ENCODE measurements at regions not wholly inside any gene's neighbourhood (a gene's known extent, or its start where the extent isn't known, plus 50 kb on each side); places are given as distances from the start of the nearest gene placed in this dataset.

GRCh38 chr9:79013715-79014610 lies 557.8 kb upstream of the TLE4 start:
- no peak for DNase-seq (ENCODE audit: low read depth)
- no peak for TF ChIP-seq CTCF (IDR thresholded peaks at IDR 0.05; ENCODE audit: low read depth, low read length, missing control alignments)
- in situ Hi-C loops (cut with HindIII; ENCODE audit: low sequenced_read_pairs) = no loop called here
- no peak overlapping the region for H3K4me3 ChIP-seq (ENCODE audit: low read depth, low read length)

- in situ Hi-C loops (cut with HindIII; ENCODE audit: low sequenced_read_pairs) = no loop called here
- DNase-seq (ENCODE audit: low read depth) = no peak
- no peak overlapping the region for H3K4me3 ChIP-seq (ENCODE audit: low read depth, low read length)
- TF ChIP-seq CTCF (IDR thresholded peaks at IDR 0.05; ENCODE audit: low read depth, low read length, missing control alignments) = no peak
Measured at GRCh38 chr9:79014929-79015699, 556.7 kb upstream of the TLE4 start.

GRCh38 chr9:79015951-79016350 lies 555.8 kb upstream of the TLE4 start:
- in situ Hi-C loops (cut with HindIII; ENCODE audit: low sequenced_read_pairs) = no loop called here
- DNase-seq (ENCODE audit: low read depth) = no peak
- no peak overlapping the region for H3K4me3 ChIP-seq (ENCODE audit: low read depth, low read length)
- no peak for TF ChIP-seq CTCF (IDR thresholded peaks at IDR 0.05; ENCODE audit: low read depth, low read length, missing control alignments)

GRCh38 chr9:79020276-79020675 lies 551.5 kb upstream of the TLE4 start:
- in situ Hi-C loops (cut with HindIII; ENCODE audit: low sequenced_read_pairs) = no loop called here

GRCh38 chr9:79021084-79021483 lies 550.7 kb upstream of the TLE4 start:
- no peak for DNase-seq (ENCODE audit: low read depth)
- in situ Hi-C loops (cut with HindIII; ENCODE audit: low sequenced_read_pairs) = no loop called here
- H3K4me3 ChIP-seq (ENCODE audit: low read depth, low read length) = no peak overlapping the region
- TF ChIP-seq CTCF (IDR thresholded peaks at IDR 0.05; ENCODE audit: low read depth, low read length, missing control alignments) = no peak

More at GRCh38 chr9:79020276-79020675, 551.5 kb upstream of the TLE4 start:
- no peak for DNase-seq (ENCODE audit: low read depth)
- no peak overlapping the region for H3K4me3 ChIP-seq (ENCODE audit: low read depth, low read length)
- TF ChIP-seq CTCF (IDR thresholded peaks at IDR 0.05; ENCODE audit: low read depth, low read length, missing control alignments) = no peak

GRCh38 chr9:79023134-79023580 lies 548.6 kb upstream of the TLE4 start:
- no peak overlapping the region for H3K4me3 ChIP-seq (ENCODE audit: low read depth, low read length)
- in situ Hi-C loops (cut with HindIII; ENCODE audit: low sequenced_read_pairs) = no loop called here
- no peak for TF ChIP-seq CTCF (IDR thresholded peaks at IDR 0.05; ENCODE audit: low read depth, low read length, missing control alignments)
- peak; percentile 85 for DNase-seq (ENCODE audit: low read depth)
